C4-2B (cell line): ENCODE measurements at regions not wholly inside any gene's neighbourhood (a gene's known extent, or its start where the extent isn't known, plus 50 kb on each side); places are given as distances from the start of the nearest gene placed in this dataset.

ENCODE experiments used
- H3K27ac ChIP-seq: fragments of 450-650 bp; 2 replicates; pipeline ENCODE4 v1.5.1; 2017
- CTCF ChIP-seq: fragments of 450-650 bp; conservative IDR thresholded peaks from 2 replicates; pipeline ENCODE4 v1.5.1; 2017; ENCODE audit warnings: mild to moderate bottlenecking
- ZFX ChIP-seq: fragments of 450-650 bp; IDR thresholded peaks from 2 replicates; pipeline ENCODE4 v1.6.1; 2017

- TF ChIP-seq CTCF (no peak), ZFX (no peak)
- H3K27ac ChIP-seq = no peak overlapping the region
Measured at GRCh38 chr2:145047554-145047953, 527.6 kb upstream of the ZEB2 start.

GRCh38 chr2:145044491-145044890 lies 524.6 kb upstream of the ZEB2 start:
- TF ChIP-seq ZFX = no peak
- TF ChIP-seq CTCF = no peak
- no peak overlapping the region for H3K27ac ChIP-seq

DNA sequence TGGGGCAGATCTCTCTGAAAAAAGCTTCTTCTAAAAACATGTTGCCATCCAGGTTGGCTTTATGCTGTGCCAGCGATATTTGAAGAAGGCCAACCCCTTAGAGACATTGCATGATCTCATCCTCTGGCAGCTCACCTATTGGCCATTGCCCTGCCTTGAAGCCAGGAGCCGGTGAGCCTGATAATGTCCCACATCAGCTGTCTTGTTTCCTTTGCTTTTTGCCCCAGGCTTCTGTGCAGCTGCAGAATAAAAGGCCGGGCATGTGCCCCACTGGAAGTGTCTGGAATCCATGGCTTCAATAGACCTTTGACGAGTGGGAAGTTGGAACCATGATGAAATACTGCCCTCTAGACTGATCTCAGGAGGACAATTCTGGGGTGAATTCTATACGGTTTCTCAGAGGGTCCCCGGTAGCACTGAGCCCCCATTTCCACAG lies 523.5 kb upstream of the ZEB2 start:
- TF ChIP-seq CTCF = no peak; the same call in 1 of the 2 replicates
- no peak for TF ChIP-seq ZFX

DNA sequence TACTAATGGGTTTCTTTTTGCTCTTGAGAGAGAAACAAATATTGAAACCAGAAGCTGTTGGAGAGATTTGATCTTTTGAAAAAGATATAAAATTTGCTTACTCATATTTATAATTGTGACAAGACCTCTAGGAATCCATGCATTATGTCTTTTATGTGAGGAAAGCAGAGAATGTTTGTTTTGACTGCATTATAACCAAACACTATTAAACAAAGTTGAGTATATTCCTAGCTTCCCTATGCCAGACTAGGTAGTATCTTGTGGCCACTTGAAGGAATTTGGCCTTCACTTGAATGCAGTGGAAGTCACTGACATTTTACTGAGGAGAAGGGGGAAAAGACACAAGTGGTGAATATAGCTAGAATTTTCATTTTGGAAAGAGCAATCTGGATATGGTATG lies 521.8 kb upstream of the ZEB2 start:
- TF ChIP-seq CTCF (no peak), ZFX (no peak)
- no peak overlapping the region for H3K27ac ChIP-seq

More for the DNA sequence above, 523.5 kb upstream of the ZEB2 start:
- H3K27ac ChIP-seq = no peak overlapping the region

- H3K27ac ChIP-seq = no peak overlapping the region
- no peak for TF ChIP-seq CTCF
- TF ChIP-seq ZFX = no peak
Measured at GRCh38 chr2:145040433-145040832, 520.5 kb upstream of the ZEB2 start.

- TF ChIP-seq CTCF (no peak), ZFX (no peak)
- no peak overlapping the region for H3K27ac ChIP-seq
Measured at GRCh38 chr2:145038041-145038525, 518.2 kb upstream of the ZEB2 start.

DNA sequence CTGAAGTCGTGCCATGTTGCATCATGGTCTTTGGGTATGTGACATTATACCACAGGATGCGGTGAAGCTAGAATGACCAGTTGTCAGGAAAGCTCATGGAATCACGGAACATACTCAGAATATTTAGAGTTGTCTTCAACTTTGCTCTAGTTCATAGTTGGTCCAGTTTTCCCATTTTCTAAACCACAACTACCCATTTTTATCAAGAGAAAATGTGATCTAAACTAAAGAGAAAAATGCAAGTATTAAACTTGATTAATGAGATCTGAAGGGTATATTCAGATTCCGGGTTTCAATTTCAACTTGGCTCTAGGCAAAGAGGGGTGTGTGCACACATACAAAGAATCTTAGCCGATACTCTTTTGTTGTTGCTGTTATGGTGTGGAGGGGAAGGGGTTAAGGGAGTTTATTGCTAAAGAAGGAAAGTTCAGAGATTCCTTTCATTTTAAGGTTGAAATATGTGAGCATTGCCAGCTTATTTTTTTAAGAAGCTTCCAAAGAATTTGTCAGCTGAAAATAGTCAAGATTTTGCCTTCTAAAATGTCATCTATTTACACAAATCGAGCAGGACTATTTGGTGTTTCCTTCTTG lies 516.6 kb upstream of the ZEB2 start:
- no peak overlapping the region for H3K27ac ChIP-seq
- TF ChIP-seq CTCF (no peak), ZFX (no peak)
